ENCODE measurements at regions not wholly inside any gene's neighbourhood (a gene's known extent, or its start where the extent isn't known, plus 50 kb on each side); places are given as distances from the start of the nearest gene placed in this dataset.

GRCh38 chr18:77524909-77525308 is 275.3 kb downstream of the GALR1 start:
- DNase-seq: no peak

- no peak for DNase-seq
Observed at GRCh38 chr18:77526962-77527361, 277.3 kb downstream of the GALR1 start.

- DNase-seq: no peak
Observed at GRCh38 chr18:77528872-77529271, 279.2 kb downstream of the GALR1 start.

- no peak for DNase-seq
Observed at GRCh38 chr18:77529492-77530176, 280.0 kb downstream of the GALR1 start.

- DNase-seq: no peak
Observed at GRCh38 chr18:77530732-77531131, 281.1 kb downstream of the GALR1 start.

- no peak for DNase-seq
Observed at GRCh38 chr18:77539860-77540259, 290.2 kb downstream of the GALR1 start.

- no peak for DNase-seq
Observed at GRCh38 chr18:77544792-77545191, 295.1 kb downstream of the GALR1 start.

- no peak for DNase-seq
Observed at GRCh38 chr18:77547757-77548156, 298.1 kb downstream of the GALR1 start.

GRCh38 chr18:77548790-77549420 is 299.3 kb downstream of the GALR1 start:
- DNase-seq: no peak

GRCh38 chr18:77550625-77551024 is 301.0 kb downstream of the GALR1 start:
- DNase-seq: no peak

GRCh38 chr18:77551055-77551454 is 301.4 kb downstream of the GALR1 start:
- no peak for DNase-seq

- no peak for DNase-seq
Observed at GRCh38 chr18:77552945-77553344, 303.3 kb downstream of the GALR1 start.

- no peak for DNase-seq
Observed at GRCh38 chr18:77554061-77554460, 304.4 kb downstream of the GALR1 start.

GRCh38 chr18:77557046-77557587 is 307.5 kb downstream of the GALR1 start:
- DNase-seq: no peak

GRCh38 chr18:77559274-77559910 is 309.7 kb downstream of the GALR1 start:
- no peak for DNase-seq

- DNase-seq: no peak
Observed at GRCh38 chr18:77560341-77560992, 310.8 kb downstream of the GALR1 start.

- DNase-seq: no peak
Observed at GRCh38 chr18:77566604-77567003, 317.0 kb downstream of the GALR1 start.

GRCh38 chr18:77567205-77567604 is 317.6 kb downstream of the GALR1 start:
- no peak for DNase-seq

GRCh38 chr18:77571743-77572142 is 322.1 kb downstream of the GALR1 start:
- DNase-seq: no peak

GRCh38 chr18:77572537-77572936 is 322.9 kb downstream of the GALR1 start:
- DNase-seq: no peak

GRCh38 chr18:77573571-77573970 is 323.9 kb downstream of the GALR1 start:
- DNase-seq: no peak

- DNase-seq: no peak
Observed at GRCh38 chr18:77590943-77591515, 341.4 kb downstream of the GALR1 start.

GRCh38 chr18:77597726-77598125 is 348.1 kb downstream of the GALR1 start:
- DNase-seq: no peak

Measured in NCI-H1048 (cell line).